HG02981 (cell line): ENCODE measurements at regions not wholly inside any gene's neighbourhood (a gene's known extent, or its start where the extent isn't known, plus 50 kb on each side); places are given as distances from the start of the nearest gene placed in this dataset.

ENCODE experiments used
- ATAC-seq: cut with Tn5 transposase; IDR thresholded peaks from one replicate; pipeline ENCODE4 v1.9.1; 2021; ENCODE audit warnings: mild to moderate bottlenecking, moderate library complexity; ENCODE audit not compliant: unreplicated experiment

GRCh38 chr1:60299581-60299980 is 226.0 kb upstream of the C1orf87 start:
- ATAC-seq: no peak

- ATAC-seq: no peak
These were observed 224.7 kb upstream of the C1orf87 start for GRCh38 chr1:60298290-60298689.

GRCh38 chr1:60296794-60297193 is 223.2 kb upstream of the C1orf87 start:
- no peak for ATAC-seq

GRCh38 chr1:60292140-60292539 is 218.6 kb upstream of the C1orf87 start:
- no peak for ATAC-seq

GRCh38 chr1:60290393-60290792 is 216.8 kb upstream of the C1orf87 start:
- ATAC-seq: no peak

GRCh38 chr1:60287536-60287935 is 214.0 kb upstream of the C1orf87 start:
- ATAC-seq: no peak

- no peak for ATAC-seq
These were observed 210.1 kb upstream of the C1orf87 start for GRCh38 chr1:60283690-60284089.

- peak; percentile 87 for ATAC-seq
These were observed 207.9 kb upstream of the C1orf87 start for GRCh38 chr1:60281360-60281932.

GRCh38 chr1:60280819-60281218 is 207.2 kb upstream of the C1orf87 start:
- ATAC-seq: no peak

GRCh38 chr1:60280256-60280655 is 206.7 kb upstream of the C1orf87 start:
- no peak for ATAC-seq

GRCh38 chr1:60279798-60280197 is 206.2 kb upstream of the C1orf87 start:
- ATAC-seq: no peak

- ATAC-seq: no peak
These were observed 203.7 kb upstream of the C1orf87 start for GRCh38 chr1:60277269-60277668.

- ATAC-seq: no peak
These were observed 201.1 kb upstream of the C1orf87 start for GRCh38 chr1:60274422-60275290.

GRCh38 chr1:60273185-60273584 is 199.6 kb upstream of the C1orf87 start:
- no peak for ATAC-seq

GRCh38 chr1:60271041-60271440 is 197.5 kb upstream of the C1orf87 start:
- no peak for ATAC-seq

- no peak for ATAC-seq
These were observed 194.9 kb upstream of the C1orf87 start for GRCh38 chr1:60268451-60268850.

- ATAC-seq: no peak
These were observed 192.3 kb upstream of the C1orf87 start for GRCh38 chr1:60265560-60266535.

GRCh38 chr1:60262701-60263100 is 189.1 kb upstream of the C1orf87 start:
- ATAC-seq: no peak

- no peak for ATAC-seq
These were observed 184.0 kb upstream of the C1orf87 start for GRCh38 chr1:60257531-60257930.

- no peak for ATAC-seq
These were observed 182.0 kb upstream of the C1orf87 start for GRCh38 chr1:60255565-60255964.

- no peak for ATAC-seq
These were observed 177.9 kb upstream of the C1orf87 start for GRCh38 chr1:60251426-60251825.
